NCI-H2029 (cell line): ENCODE measurements at regions not wholly inside any gene's neighbourhood (a gene's known extent, or its start where the extent isn't known, plus 50 kb on each side); places are given as distances from the start of the nearest gene placed in this dataset.
"Not testable (repeated sequence)": the region's sequence is repeated elsewhere in the genome, so short reads cannot be mapped to it uniquely, and the experiment has no call there.

Experiments
- DNase-seq: peaks from one replicate; lab custom pipeline; 2025; lab: John Stamatoyannopoulos, UW

- no peak for DNase-seq
These were observed 1446.2 kb downstream of the LRFN5 start for GRCh38 chr14:43052897-43053296.

GRCh38 chr14:43043850-43044249, 1437.2 kb downstream of the LRFN5 start:
- DNase-seq = no peak

GRCh38 chr14:43042408-43042807, 1435.7 kb downstream of the LRFN5 start:
- no peak for DNase-seq

- DNase-seq = no peak
These were observed 1435.3 kb downstream of the LRFN5 start for GRCh38 chr14:43041976-43042375.

- no peak for DNase-seq
These were observed 1434.5 kb downstream of the LRFN5 start for GRCh38 chr14:43041207-43041606.

- no peak for DNase-seq
These were observed 1433.2 kb downstream of the LRFN5 start for GRCh38 chr14:43039881-43040280.

GRCh38 chr14:43031598-43031997, 1424.9 kb downstream of the LRFN5 start:
- DNase-seq = no peak

GRCh38 chr14:43022094-43022800, 1415.6 kb downstream of the LRFN5 start:
- DNase-seq = no peak

- DNase-seq = no peak
These were observed 1413.2 kb downstream of the LRFN5 start for GRCh38 chr14:43019826-43020225.

- DNase-seq = no peak
These were observed 1407.7 kb downstream of the LRFN5 start for GRCh38 chr14:43014338-43014737.

GRCh38 chr14:43012817-43013216, 1406.1 kb downstream of the LRFN5 start:
- no peak for DNase-seq

GRCh38 chr14:43005807-43006206, 1399.1 kb downstream of the LRFN5 start:
- DNase-seq = no peak

- DNase-seq = no peak
These were observed 1397.2 kb downstream of the LRFN5 start for GRCh38 chr14:43003845-43004244.

- DNase-seq = no peak
These were observed 1395.1 kb downstream of the LRFN5 start for GRCh38 chr14:43001731-43002130.

GRCh38 chr14:42994051-42994736, 1387.5 kb downstream of the LRFN5 start:
- DNase-seq = no peak

GRCh38 chr14:42992930-42993329, 1386.3 kb downstream of the LRFN5 start:
- DNase-seq = no peak

GRCh38 chr14:42980419-42980818, 1373.7 kb downstream of the LRFN5 start:
- DNase-seq = no peak

GRCh38 chr14:42973171-42973570, 1366.5 kb downstream of the LRFN5 start:
- not testable (repeated sequence) for DNase-seq

GRCh38 chr14:42965512-42965911, 1358.8 kb downstream of the LRFN5 start:
- no peak for DNase-seq

GRCh38 chr14:42961509-42961908, 1354.8 kb downstream of the LRFN5 start:
- no peak for DNase-seq

- DNase-seq = no peak
These were observed 1343.7 kb downstream of the LRFN5 start for GRCh38 chr14:42950363-42950762.

- DNase-seq = no peak
These were observed 1341.3 kb downstream of the LRFN5 start for GRCh38 chr14:42947991-42948390.

GRCh38 chr14:42944284-42944683, 1337.6 kb downstream of the LRFN5 start:
- no peak for DNase-seq

GRCh38 chr14:42931308-42931707, 1324.6 kb downstream of the LRFN5 start:
- no peak for DNase-seq
